ENCODE measurements at regions not wholly inside any gene's neighbourhood (a gene's known extent, or its start where the extent isn't known, plus 50 kb on each side); places are given as distances from the start of the nearest gene placed in this dataset.

DNA sequence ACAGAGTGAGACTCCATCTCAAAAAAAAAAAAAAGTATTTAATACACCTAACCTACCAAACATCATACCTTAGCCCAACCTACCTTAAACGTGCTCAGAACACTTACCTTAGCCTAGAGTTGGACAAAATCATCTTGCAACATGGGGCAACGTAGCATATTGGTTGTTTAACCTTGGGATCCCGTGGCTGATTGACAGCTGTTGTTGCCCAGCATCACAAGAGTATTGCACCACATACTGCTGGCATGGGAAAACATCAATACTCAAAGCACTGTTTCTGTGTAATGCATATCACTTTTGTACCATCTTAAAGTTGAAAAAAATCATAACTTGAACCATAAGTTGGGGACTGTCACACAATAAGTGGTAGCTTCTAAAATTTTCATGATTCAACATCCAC is 73.8 kb upstream of the MIR17HG start:
- no peak for DNase-seq (ENCODE audit: low spot score)

DNA sequence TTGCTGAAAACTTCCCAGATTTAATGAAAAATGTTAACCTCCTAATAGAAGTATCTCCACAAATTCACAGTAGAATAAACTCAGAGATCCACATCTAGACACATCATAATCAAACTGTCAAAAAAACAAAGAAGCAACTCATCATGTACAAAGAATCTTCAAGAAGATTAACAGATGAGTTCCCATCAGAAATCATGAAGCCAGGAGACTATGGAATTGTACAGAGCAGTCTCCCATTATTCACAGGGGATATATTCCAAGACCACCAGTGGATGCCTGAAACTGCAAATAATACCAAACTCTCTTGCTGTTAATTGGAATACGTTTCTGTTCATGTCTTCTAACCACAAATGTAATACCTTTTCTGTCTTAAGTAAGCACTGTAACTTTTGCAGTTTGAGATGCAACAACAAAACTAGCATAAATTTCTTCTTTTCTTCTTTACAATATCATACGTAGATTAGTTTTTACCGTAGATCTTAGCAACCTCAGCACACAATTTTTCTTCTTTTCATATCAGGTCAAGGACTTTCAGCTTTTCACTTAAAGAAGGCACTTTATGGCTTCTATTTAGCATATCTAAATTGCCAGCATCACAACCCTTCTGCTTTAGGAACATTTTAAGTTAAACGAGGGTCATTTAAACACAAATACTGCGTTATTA is 70.3 kb upstream of the MIR17HG start:
- no peak for DNase-seq (ENCODE audit: low spot score)

DNA sequence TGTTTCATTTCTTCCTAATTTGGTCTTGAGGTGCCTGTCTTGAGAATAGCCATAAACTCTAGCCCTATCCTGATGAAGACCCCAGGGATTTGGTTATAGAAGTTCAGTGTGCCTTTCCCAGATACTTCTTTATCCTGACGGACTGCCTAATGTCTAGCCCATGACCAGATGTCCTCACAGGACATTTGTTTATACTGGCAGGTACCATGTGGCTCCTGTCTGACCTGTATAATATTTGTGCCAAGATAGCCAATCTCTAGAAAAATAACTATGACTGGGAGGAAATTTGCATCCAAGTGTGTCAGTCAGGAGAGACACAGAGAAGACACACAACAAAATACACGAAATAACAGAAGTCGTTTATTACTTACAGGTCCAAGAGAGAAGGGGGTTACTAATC is 69.2 kb upstream of the MIR17HG start:
- DNase-seq (ENCODE audit: low spot score) = no peak

DNA sequence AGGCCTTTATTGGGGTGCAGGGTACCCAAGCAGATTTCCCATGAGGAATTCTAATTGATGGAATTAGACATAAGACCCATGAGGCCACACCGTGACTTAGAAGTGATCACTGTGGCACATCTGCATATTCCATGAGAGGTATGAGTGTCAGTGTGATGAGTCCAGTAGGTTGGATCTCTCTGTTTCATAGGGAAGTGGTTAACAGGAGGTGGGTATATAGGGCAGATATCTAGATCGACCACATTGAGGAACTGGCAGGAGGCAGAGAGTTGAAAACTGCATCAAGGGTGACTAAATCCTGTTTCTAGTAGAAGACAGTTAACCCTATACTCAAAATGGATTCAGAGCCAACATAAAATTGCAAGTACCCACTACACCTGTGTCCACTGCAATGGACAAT is 68.6 kb upstream of the MIR17HG start:
- no peak for DNase-seq (ENCODE audit: low spot score)

DNA sequence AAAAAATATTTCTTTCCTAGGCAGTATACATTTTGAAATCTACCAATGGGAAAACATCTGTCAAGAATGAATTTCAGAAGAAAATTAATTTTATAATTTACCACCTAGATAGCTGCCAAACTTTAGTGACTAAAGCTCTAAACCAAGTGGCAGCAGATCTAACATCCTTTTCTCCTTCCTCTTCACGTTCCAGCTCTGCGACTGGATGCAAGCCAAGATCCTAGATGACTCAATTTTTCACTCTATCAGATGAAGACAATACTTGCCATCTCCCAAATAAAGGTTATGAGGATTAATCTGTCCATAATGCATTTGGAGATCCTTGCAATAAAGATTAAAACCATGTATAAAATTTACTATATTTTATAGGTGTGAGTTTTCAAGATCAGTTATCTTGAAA is 66.7 kb upstream of the MIR17HG start:
- DNase-seq (ENCODE audit: low spot score) = no peak

DNA sequence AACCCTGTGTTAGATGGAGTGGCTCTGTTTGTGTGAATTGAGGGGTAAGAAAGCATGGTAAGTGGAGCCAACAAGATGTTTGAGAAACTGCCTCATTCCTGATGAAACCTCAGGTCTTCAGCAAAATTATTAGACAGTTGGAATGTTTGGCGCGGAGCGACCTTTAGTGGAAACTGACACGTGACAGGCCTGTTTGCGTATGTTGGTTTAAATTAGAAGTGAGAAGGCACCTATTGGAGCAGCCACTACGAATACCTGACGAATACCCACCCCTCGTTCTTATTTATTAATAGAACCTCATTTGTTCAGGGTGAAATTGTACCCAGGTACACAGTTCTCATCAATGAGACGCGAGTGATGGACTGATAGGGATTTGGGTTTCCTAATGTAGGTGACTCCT is 63.2 kb upstream of the MIR17HG start:
- DNase-seq (ENCODE audit: low spot score) = no peak

DNA sequence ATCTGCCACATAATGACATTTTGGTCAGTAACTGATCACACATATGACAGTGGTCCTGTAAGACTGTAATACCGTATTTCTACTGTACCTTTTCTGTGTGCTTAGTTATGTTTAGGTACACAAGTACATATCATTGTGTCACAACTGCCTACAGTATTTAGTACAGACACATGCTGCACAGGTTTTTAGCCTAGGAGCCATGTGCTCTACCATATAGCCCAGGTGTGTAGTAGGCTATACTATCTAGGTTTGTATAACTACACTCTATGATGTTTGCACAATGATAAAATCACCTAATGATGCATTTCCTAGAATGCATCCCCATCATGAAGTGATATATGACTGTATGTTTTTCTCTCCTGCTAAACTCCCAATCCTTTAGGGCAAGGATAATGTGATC is 61.2 kb upstream of the MIR17HG start:
- no peak for DNase-seq (ENCODE audit: low spot score)

DNA sequence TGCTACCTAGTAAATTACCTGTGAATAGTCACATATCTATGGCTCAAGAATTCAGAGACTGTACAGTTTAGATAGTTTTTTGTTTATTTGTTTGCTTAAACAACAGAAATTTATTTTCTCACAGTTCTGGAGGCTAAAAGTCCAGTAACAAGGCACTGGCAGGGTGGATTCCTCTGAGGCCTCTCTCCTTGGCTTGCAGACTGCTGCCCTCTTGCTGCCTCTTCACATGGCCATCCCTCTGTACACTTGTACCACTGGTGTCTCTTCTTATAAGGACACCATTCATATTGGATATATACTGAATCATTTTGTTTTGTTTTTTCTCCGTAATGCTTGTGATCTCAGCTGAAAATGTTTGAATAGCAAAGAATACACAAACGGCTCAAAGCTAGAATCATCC is 56.4 kb upstream of the MIR17HG start:
- DNase-seq (ENCODE audit: low spot score) = peak; percentile 24

DNA sequence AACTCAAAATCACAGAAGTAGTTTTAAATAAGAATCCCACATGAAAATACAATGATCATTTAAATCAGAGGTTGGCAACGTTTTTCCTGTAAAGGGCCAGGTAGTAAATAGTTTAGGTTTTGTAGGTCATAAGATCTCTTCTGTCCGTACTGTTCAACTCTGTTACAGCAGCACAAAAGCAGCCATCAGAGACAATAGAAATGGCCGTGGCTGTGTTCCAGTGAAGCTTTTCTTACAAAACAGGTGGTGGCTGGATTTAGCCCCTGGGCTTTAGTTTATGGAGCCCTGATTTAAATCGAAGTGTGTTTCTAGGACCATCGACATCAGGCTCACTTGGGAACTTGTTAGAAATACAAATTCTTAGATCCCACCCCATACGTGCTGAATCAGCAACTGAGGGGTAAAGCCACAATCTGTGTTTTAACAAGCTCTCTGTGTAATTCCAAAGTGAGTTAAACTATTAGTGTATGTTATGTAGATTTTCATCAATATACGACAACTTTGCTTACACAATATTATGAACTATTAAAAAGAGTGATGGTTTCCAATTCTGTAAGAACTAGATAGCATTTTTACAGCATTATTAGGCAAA is 54.8 kb upstream of the MIR17HG start:
- DNase-seq (ENCODE audit: low spot score) = no peak

DNA sequence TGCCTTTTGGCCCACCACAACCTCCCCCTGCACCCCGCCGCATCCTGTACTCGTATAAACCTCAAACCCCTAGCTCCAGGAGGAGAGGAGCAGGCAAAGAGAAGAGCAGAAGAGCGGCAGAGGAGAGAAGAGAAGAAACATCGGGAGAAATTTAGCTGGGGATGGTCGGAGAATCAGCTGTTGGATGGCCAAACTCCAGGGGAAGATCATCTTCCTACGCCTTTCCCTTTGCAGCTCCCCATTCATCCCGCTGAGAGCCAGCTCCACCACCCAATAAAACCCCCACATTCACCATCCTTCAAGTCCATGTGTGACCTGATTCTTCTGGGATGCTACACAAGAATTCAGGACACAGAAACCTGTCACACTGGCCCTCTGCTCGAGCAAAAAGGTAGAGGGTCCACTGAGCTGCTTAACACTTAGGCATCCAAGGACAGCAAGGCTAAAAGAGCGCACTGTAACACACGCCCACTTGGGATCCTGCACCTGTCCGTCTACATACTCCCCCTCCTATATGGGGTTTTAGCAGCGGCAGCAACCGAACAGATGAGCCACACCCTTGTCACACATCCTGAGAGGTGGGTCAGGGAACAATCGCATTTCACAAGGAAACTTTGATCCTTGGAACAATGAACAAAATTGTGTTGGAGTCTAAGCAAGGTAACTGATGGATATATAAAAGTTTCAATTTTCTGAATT is 51.6 kb upstream of the MIR17HG start:
- DNase-seq (ENCODE audit: low spot score) = no peak

DNA sequence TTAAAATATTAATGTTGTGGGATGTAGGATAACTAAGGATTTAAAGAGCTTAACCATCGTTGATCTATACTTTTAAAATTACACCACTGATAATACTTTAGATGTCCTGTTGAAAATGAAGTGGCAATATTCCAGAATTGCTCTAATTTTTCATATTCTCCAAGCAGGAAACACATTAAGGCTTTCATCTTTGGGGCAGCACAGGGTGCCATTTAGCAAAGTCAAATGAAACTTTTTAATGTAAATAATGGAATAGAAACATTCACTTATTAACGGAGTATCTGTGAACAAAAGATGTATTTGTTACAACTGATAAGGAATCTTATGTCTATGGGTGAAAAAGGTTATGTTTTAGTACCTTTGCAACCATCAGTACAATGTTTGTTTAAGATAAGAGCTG is 50.0 kb upstream of the MIR17HG start:
- DNase-seq (ENCODE audit: low spot score) = no peak
